ENCODE measurements at regions not wholly inside any gene's neighbourhood (a gene's known extent, or its start where the extent isn't known, plus 50 kb on each side); places are given as distances from the start of the nearest gene placed in this dataset.

- TF ChIP-seq L3MBTL2 (conservative IDR thresholded peaks at IDR 0.05) (no peak), FOXA1 (IDR thresholded peaks at IDR 0.05) (no peak), SP1 (IDR thresholded peaks at IDR 0.05) (no peak), HDGF (IDR thresholded peaks at IDR 0.05; ENCODE audit: borderline replicate concordance) (no peak), TARDBP (IDR thresholded peaks at IDR 0.05) (no peak), PKNOX1 (IDR thresholded peaks at IDR 0.05) (no peak), LEF1 (IDR thresholded peaks at IDR 0.05; ENCODE audit: borderline replicate concordance) (no peak), CTBP1 (IDR thresholded peaks at IDR 0.05; ENCODE audit: borderline replicate concordance) (no peak), BHLHE40 (IDR thresholded peaks at IDR 0.05; ENCODE audit: borderline replicate concordance) (no peak), ARNT (IDR thresholded peaks at IDR 0.05) (no peak), NFRKB (IDR thresholded peaks at IDR 0.05) (no peak), FOXM1 (IDR thresholded peaks at IDR 0.05; ENCODE audit: borderline replicate concordance) (no peak)
- DNase-seq (ENCODE audit: extremely low spot score), result no peak
- CTCF ChIA-PET, result interaction anchor here (0.7 kb wide), 1 partner anchor 33 kb away, joined by 3 read pairs; no protein-coding TSS in a partner anchor
- POLR2A ChIA-PET, result no interaction called here
These were observed 331.3 kb upstream of the SEMA6A start for GRCh38 chr5:116905885-116906284.

GRCh38 chr5:116900793-116901192 is 326.2 kb upstream of the SEMA6A start:
- ChIA-PET POLR2A (no interaction called here), CTCF (interaction anchor here (1.0 kb wide), 1 partner anchor 31 kb away, joined by 4 read pairs; no protein-coding TSS in a partner anchor)
- DNase-seq (ENCODE audit: extremely low spot score), result no peak
- TF ChIP-seq ZNF384 (IDR thresholded peaks at IDR 0.05), result no peak
- TF ChIP-seq FOXM1 (IDR thresholded peaks at IDR 0.05; ENCODE audit: borderline replicate concordance), result no peak
- no peak for TF ChIP-seq CTBP1 (IDR thresholded peaks at IDR 0.05; ENCODE audit: borderline replicate concordance)
- no peak for TF ChIP-seq PKNOX1 (IDR thresholded peaks at IDR 0.05)
- TF ChIP-seq LEF1 (IDR thresholded peaks at IDR 0.05; ENCODE audit: borderline replicate concordance), result no peak
- no peak for TF ChIP-seq SUZ12 (IDR thresholded peaks at IDR 0.05)
- TF ChIP-seq FOXK2 (IDR thresholded peaks at IDR 0.05), result no peak
- TF ChIP-seq L3MBTL2 (conservative IDR thresholded peaks at IDR 0.05), result no peak
- TF ChIP-seq FOXA1 (IDR thresholded peaks at IDR 0.05), result no peak
- no peak for TF ChIP-seq SP1 (IDR thresholded peaks at IDR 0.05)
- TF ChIP-seq HDGF (IDR thresholded peaks at IDR 0.05; ENCODE audit: borderline replicate concordance), result no peak
- no peak for TF ChIP-seq NFRKB (IDR thresholded peaks at IDR 0.05)
- TF ChIP-seq ARNT (IDR thresholded peaks at IDR 0.05), result no peak
- TF ChIP-seq ELF4 (IDR thresholded peaks at IDR 0.05), result no peak
- TF ChIP-seq TARDBP (IDR thresholded peaks at IDR 0.05), result no peak
- no peak for TF ChIP-seq BHLHE40 (IDR thresholded peaks at IDR 0.05; ENCODE audit: borderline replicate concordance)

- no peak for TF ChIP-seq PKNOX1 (IDR thresholded peaks at IDR 0.05)
- TF ChIP-seq SP1 (IDR thresholded peaks at IDR 0.05), result no peak
- TF ChIP-seq ZNF384 (IDR thresholded peaks at IDR 0.05), result no peak
- no peak for TF ChIP-seq FOXA1 (IDR thresholded peaks at IDR 0.05)
- no peak for TF ChIP-seq CTBP1 (IDR thresholded peaks at IDR 0.05; ENCODE audit: borderline replicate concordance)
- no peak for TF ChIP-seq ARNT (IDR thresholded peaks at IDR 0.05)
- no peak for TF ChIP-seq NFRKB (IDR thresholded peaks at IDR 0.05)
- no peak for TF ChIP-seq LEF1 (IDR thresholded peaks at IDR 0.05; ENCODE audit: borderline replicate concordance)
- TF ChIP-seq L3MBTL2 (conservative IDR thresholded peaks at IDR 0.05), result no peak
- no peak for TF ChIP-seq BHLHE40 (IDR thresholded peaks at IDR 0.05; ENCODE audit: borderline replicate concordance)
- no peak for TF ChIP-seq HDGF (IDR thresholded peaks at IDR 0.05; ENCODE audit: borderline replicate concordance)
- DNase-seq (ENCODE audit: extremely low spot score), result no peak
- CTCF ChIA-PET, result no interaction called here
- POLR2A ChIA-PET, result interaction anchor here (1.2 kb wide), 1 partner anchor 324 kb away, joined by 3 read pairs; no protein-coding TSS in a partner anchor
These were observed 324.3 kb upstream of the SEMA6A start for GRCh38 chr5:116898917-116899316.

DNA sequence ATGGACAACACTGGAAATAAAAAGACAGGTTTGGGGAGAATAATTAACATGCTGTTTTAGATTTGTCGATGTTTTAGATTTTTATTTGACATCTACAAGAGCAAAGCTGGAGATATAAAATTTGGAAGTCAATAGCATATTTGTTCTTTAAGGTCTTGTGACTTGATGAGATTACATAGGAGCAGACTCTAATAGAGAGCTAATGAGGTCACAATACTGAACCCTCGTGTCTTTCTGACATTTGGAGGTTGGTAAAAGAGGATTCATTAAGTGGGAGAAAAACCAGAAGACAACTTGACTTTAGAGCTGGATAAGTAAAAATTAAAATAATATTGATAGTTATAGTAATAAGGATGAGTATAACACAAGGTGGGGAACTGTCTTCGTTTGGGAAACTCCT is 322.7 kb upstream of the SEMA6A start:
- ChIA-PET POLR2A (no interaction called here), CTCF (no interaction called here)
- no peak for TF ChIP-seq BHLHE40 (IDR thresholded peaks at IDR 0.05; ENCODE audit: borderline replicate concordance)
- TF ChIP-seq FOXM1 (IDR thresholded peaks at IDR 0.05; ENCODE audit: borderline replicate concordance), result no peak
- TF ChIP-seq SP1 (IDR thresholded peaks at IDR 0.05), result no peak
- no peak for TF ChIP-seq ARNT (IDR thresholded peaks at IDR 0.05)
- TF ChIP-seq NFRKB (IDR thresholded peaks at IDR 0.05), result no peak
- DNase-seq (ENCODE audit: extremely low spot score), result no peak

DNA sequence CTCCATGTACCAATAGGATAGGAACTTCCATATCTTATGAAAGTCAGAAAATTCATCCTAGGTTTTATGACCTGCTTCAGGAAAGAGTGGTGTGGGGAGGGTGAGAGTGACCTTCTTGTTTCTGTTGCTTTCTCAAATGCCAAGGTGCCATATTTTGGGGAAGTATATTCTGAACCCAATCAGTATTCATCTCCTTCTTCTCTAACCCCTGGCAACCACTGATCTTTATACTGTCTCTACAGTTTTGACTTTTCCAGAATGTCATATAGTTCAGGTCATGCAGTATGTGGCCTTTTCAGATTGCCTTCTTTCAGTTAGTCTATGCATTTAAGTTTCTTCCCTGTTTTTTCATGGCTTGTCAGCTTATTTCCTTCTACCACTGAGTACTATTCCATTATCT is 321.4 kb upstream of the SEMA6A start:
- POLR2A ChIA-PET, result no interaction called here
- CTCF ChIA-PET, result no interaction called here
- no peak for DNase-seq (ENCODE audit: extremely low spot score)
- TF ChIP-seq NFRKB (IDR thresholded peaks at IDR 0.05) (no peak), ELF4 (IDR thresholded peaks at IDR 0.05) (no peak), L3MBTL2 (conservative IDR thresholded peaks at IDR 0.05) (no peak), BHLHE40 (IDR thresholded peaks at IDR 0.05; ENCODE audit: borderline replicate concordance) (no peak), ZNF384 (IDR thresholded peaks at IDR 0.05) (no peak), TARDBP (IDR thresholded peaks at IDR 0.05) (no peak), FOXM1 (IDR thresholded peaks at IDR 0.05; ENCODE audit: borderline replicate concordance) (no peak), HDGF (IDR thresholded peaks at IDR 0.05; ENCODE audit: borderline replicate concordance) (no peak), SUZ12 (IDR thresholded peaks at IDR 0.05) (no peak), ARNT (IDR thresholded peaks at IDR 0.05) (no peak), FOXA1 (IDR thresholded peaks at IDR 0.05) (no peak), FOXK2 (IDR thresholded peaks at IDR 0.05) (no peak), LEF1 (IDR thresholded peaks at IDR 0.05; ENCODE audit: borderline replicate concordance) (no peak), SP1 (IDR thresholded peaks at IDR 0.05) (no peak), PKNOX1 (IDR thresholded peaks at IDR 0.05) (no peak), CTBP1 (IDR thresholded peaks at IDR 0.05; ENCODE audit: borderline replicate concordance) (no peak)

All from HEK293T (cell line).